Femur (tissue), 1 donor: ENCODE measurements at regions not wholly inside any gene's neighbourhood (a gene's known extent, or its start where the extent isn't known, plus 50 kb on each side); places are given as distances from the start of the nearest gene placed in this dataset.
A peak's percentile ranks its signal among the peaks of the same experiment; 100 is the strongest.

Source experiments
- DNase-seq: peaks from one replicate; pipeline ENCODE4 v3.0.0-alpha.2; 2017

DNA sequence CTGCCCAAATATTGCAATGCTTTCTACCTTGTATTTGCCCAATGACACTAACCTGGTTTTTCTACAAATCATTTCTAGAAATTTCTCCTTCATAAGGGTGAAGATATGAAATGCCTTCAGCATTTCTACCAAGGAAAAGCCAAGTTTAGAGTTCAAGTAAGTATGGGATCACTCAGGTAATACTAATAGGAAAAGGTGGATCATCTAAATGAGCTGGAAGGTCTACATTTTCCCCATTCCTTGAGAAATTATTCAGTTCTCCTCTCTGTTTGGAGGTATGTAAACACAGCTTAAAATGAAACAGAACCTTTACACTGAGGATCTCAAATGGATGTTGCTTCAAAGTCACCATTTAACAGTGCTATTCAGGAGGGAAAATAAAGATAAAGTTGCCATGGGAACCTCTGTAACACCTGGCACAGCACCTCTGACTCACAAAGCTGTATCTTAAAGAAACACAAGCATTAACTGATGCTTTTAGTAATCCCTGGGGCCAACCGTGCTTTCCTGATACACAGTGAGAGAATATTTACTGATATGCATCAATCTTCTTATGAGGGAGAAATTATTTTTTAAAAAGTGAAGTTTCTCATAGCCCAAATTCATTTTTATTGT lies 161.3 kb downstream of the DRD1 start:
- no peak for DNase-seq

- no peak for DNase-seq
Observed at GRCh38 chr5:175281714-175282113, 162.3 kb downstream of the DRD1 start.

DNA sequence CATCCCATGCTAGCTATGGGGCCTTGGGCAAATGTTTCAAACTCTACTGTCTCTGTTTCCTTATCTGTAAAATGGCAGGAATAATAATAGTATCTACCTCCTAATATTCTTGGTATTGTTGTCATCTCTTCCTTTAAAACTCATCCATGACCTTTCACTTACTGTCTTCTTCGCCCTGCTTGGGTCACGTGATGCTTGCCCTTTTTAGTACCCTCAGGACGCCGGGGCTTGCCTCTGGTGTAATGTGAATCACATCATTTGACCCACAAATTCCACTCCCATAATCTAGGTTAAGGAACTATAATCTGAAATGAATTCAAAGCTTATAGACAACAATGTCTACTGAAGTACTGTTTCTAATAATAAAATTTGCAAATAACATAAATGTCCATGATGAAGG lies 162.7 kb downstream of the DRD1 start:
- no peak for DNase-seq

DNA sequence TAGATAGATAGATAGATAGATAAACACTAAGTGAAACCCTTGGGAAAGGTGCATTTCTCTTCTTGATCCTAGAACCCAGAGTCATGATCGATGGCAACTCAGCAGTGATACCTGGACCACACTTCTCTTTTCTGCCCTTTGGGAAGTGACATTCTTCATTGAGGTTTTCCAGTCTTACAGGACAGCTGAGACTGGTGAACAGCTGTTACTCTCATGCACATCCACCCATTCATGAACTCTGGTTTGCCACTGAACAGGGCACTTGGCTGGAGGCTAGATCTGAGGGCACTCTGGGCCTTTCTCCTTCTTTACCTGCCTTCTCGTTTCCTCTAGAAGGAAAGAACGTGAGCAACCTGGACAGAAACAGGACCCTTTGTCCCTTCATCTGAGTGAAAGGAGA lies 164.5 kb downstream of the DRD1 start:
- no peak for DNase-seq

GRCh38 chr5:175275748-175276147 lies 168.2 kb downstream of the DRD1 start:
- DNase-seq = no peak

DNA sequence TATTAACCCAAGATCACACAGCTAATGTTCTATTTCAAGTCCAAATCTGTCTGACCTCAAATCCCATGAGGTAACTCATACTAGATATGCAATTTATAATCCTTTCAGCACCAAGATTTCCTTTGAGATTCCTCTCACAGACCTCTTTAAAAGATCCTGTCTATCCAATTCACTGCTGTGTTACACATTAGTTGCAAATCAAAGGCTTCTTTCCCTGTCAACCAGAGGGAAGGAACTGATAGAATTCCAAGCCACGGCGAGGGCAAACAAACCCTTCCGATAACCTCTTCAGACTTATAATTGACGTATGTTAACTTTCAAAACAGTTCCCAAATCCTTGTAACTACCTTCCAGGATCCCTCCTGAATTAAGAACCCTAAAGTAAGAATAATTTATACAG lies 168.9 kb downstream of the DRD1 start:
- no peak for DNase-seq

GRCh38 chr5:175274171-175274570 lies 169.8 kb downstream of the DRD1 start:
- no peak for DNase-seq

- no peak for DNase-seq
Observed at GRCh38 chr5:175264406-175264805, 179.6 kb downstream of the DRD1 start.

DNA sequence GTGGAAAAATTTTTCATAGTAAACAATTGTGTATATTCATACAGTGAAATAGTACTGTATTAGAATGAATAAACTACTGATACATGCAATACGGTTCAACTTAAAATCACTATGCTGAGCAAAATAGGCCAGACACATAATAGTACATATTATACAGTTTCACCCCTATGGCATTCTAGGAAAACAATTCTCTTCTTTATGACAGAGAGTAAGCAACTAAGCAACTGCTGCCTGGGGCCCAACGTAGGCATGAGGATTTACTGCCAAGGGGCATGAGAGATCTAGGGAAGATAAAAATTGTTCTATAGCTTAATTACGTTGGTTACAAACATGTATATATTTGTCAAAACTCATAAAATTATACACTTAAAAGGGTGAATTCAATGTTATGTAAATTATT lies 180.2 kb downstream of the DRD1 start:
- DNase-seq = no peak

DNA sequence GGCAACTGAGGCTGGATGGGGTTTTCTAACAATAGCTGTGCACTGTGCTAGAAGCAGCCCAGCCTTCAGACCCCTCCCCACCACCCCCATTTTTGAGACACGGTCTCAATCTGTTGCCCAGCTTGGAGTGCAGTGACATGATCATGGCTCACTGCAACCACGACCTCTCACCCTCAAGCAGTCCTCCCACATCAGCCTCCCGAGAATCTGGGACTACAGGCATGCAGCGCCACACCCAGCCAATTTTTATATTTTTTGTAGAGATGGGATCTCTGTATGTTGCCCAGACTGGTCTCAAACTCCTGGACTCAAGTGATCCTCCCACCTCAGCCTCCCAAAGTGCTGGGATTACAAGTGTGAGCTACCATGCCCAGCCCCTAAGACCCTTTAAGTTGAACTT lies 182.5 kb downstream of the DRD1 start:
- no peak for DNase-seq

- no peak for DNase-seq
Observed at GRCh38 chr5:175261037-175261436, 182.9 kb downstream of the DRD1 start.

GRCh38 chr5:175257847-175258194 lies 186.2 kb downstream of the DRD1 start:
- no peak for DNase-seq

DNA sequence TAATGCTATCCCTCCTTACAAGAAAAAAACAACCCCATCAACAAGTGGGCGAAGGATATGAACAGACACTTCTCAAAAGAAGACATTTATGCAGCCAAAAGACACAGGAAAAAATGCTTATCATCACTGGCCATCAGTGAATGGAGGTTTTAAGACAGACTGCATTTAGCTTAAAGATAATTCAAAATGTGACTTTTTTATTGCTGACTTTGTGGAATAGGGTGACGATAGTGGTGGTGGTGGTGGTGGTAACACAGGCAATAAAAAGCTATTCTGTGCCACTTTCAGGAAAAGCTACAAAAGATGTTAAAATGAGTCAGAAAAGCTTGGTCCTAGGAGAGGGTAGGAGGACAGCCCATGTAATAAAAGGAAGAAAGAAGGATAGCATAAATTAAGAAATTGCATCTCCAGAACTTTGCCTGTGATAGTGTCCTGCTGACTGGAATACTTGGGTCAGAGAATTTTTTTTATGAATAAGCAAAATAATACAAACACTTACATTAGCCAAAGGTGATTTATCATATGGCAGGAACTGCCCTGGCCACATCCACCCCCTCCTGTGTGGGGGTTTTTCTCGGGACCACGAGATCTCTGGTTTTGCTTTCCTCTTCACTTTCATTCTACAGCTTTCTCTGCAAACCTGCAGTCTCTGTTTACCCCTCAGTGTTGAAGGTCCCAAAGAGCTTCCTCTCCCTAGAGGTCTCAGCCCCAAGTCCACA lies 186.7 kb downstream of the DRD1 start:
- DNase-seq = no peak

DNA sequence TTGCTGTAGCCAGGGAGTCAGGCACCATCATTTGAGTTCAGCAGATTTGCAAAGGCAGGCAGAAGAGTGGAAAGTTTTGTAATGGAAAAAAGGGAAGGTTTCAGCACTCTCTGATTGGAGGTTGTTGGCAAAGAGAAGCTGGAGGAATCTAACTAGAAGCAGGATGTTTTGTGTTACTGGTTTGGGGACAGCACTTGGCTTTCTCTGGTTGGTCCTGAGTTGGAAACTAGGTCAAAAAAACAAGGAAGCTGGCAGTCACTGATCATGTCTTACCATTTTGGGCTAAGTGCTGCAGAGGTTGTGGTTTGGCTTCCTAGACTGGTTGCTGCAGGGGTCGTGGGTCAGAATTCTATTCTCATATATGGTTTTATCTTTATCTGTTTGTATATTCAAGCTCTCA lies 189.8 kb downstream of the DRD1 start:
- no peak for DNase-seq

GRCh38 chr5:175253597-175253996 lies 190.4 kb downstream of the DRD1 start:
- DNase-seq = no peak

DNA sequence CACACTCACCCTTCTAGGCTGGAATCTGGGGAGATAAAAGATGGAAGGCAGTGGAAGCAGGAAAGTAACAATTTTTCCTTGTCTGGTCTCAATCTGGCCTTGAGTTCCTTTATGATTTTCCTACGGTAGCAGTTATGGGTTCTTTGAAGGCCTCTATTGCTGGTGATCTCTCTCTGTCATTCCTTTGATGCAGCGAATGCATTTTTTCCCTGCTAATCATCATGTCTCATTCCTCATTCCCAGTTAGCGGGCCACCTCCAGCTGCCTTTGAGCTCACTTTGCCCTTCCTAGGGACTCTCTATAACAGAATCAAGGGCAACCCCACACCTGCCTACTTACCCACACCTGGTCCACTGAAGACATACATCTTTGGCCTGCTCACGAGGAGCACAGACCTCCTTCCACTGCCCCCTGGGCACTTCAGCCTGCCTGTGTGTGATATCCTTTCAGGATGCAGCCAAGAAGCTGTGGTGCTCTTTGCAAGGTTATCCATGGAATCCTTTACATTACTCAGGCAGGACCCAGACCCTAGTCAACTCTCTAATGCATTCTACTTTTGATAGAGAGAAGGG lies 191.7 kb downstream of the DRD1 start:
- no peak for DNase-seq

DNA sequence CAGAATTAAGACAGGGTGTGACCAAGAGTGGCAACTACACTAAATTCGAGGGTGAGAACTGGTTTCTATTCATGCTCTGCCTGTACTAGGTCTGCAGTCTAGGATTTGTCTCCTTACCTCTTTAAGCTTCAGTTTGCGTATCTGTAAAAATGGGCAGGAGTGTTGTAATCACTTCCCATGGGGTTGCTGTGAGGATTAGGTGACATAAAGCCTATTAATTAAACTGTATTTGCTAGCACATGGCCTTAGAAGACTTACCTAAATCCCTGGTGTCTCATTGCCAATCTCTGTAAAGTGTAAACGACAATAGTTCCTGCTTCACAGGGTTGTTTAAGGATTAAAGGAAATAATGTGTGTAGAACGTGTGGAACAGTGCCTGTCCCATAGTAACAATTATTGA lies 193.6 kb downstream of the DRD1 start:
- DNase-seq = no peak

- no peak for DNase-seq
Observed at GRCh38 chr5:175248416-175248905, 195.5 kb downstream of the DRD1 start.

DNA sequence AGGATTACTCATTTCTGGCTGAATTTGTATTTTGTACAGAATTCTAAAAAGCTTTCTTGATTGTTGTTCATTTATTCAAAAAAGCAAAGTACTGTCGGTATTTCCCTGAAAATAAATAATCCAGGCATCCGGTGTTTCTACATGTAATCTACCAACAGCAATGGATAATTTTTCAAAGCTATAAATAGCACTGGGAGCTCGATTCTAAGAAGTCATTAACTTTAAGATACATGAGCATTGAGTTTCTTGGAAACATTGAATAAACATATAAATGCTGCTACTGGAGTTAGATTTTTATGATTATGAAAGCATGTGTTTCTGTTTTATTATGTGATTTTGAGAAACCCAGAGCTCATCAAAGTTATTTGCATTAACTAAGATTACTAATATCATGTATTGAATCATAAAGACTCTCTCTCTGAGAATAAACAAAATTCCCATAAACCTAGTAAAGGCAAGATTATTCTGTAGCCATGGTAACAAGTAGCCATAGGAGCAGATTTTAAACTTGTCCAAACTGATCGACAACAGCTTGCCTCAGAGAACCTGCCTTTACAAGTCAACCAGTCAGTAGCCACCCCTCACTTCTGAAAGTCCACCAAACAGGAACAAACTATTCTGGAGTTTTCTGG lies 197.0 kb downstream of the DRD1 start:
- DNase-seq = no peak

DNA sequence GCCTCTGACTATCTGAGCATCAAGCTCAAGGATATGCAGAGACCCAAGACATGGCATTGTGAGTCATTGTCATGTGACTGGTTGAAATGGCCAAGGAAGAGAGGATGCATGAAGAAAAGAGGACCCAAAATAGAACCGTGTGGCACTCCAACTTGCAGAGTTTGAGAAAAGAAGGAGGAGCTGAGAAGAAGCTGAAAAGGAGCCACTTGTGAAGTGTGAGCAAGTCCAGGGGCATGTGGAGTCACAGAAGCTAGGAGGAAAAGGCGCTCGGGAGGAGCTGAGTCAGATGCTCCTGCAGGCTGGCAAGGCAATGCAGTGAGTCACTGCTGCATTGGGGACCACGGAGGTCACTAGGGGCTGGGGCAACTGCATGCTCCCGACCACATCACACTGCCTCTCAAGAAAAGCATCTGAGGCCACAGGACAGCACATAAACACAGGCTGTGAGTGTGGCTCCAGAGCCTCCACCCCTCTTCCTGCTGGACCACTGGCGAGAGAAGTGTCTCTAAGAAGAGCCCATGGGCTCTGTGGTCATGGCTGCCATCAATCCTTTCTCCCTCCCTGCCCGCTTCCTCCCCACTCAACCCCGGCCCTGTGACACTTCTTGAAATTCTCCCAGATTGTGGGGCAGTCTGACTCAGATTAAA lies 197.6 kb downstream of the DRD1 start:
- peak; percentile 46 for DNase-seq

DNA sequence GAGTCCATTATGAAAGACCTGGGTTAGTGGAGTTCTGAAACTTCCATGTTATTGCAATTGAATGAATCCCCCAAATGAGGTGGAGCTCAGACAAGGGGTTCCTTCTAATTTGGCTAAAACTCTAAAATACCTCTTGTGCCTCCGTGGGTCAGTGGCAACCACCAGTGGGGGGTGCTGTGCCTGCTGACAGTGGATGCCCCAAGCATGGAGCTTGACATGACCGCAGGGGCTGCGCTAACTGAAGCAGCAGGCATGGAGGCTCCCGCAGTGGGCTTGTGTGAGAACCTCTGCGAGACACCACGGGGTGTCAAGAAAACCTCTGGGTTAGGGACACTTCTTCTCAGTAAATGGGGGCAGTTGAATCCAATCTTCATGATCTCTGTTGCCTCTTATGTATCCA lies 200.5 kb downstream of the DRD1 start:
- DNase-seq = no peak

DNA sequence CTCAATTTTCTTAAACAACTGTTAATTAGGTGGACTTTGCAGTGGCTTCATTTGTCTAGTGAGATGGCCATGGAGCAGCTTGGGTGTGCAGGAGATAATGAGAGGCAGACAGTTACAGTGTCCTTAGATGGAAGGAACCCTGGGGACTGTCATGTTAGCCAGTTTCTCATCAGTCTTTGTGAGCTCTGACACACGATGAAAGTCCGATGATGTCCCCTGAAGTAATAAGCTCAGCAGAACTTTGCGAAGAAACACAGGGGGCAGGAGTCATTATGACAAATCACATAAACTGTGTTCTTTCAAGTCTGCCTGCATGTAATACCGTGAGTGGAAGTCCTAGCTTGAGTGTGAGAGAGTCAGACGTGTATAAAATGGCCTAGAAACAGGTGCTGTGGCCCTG lies 201.8 kb downstream of the DRD1 start:
- no peak for DNase-seq

- DNase-seq = no peak
Observed at GRCh38 chr5:175238326-175238725, 205.7 kb downstream of the DRD1 start.

DNA sequence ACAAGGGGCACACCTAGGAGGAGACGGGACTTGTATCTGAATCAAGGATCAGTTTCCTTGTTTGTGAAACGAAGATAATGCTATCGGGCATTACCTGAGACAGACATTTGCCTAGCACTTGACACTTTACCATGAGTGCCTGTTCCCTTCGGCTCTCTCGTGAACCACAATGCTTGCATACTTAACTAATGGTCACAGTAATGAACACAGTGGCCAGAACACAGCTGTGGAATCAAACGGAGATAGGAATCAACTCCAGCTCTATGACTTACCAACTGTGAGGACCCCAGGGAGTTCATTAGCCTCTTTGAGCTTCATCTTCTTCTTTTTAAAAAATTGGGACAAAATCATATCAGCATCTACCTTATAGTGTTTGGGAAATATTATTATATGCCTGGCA lies 207.8 kb downstream of the DRD1 start:
- no peak for DNase-seq
